ENCODE measurements at regions not wholly inside any gene's neighbourhood (a gene's known extent, or its start where the extent isn't known, plus 50 kb on each side); places are given as distances from the start of the nearest gene placed in this dataset.

DNA sequence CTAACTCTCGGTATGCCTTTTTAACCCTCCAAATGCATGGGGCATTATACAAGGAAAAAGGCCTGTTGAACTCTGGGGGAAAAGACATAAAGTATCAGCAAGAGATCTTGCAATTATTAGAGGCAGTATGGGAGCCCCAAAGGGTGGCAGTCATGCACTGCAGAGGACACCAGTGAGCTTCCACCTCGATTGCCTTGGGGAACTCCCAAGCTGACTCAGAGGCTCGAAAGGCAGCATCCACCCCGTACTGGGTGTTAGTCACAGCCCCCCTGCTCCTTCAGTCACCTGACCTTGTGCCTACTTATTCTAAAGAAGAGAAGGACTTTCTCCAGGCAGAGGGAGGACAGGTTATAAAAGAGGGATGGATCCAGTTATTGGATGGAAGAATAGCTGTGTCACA, 781.4 kb upstream of the TMEM132C start:
- 21 to 41% methylated on average over 4 of the region's 4 CpGs for WGBS, 2 donors
- Histone ChIP-seq H3K9me3 (peaks cover 0 to 5% (median 0%) of the 10 kb centered on the region in 3 donors), H3K27me3 (no peaks in the 10 kb centered on the region), H3K36me3 (no peaks in the 10 kb centered on the region), H3K27ac (no peak overlapping the region), H3K4me1 (no peaks in the 10 kb centered on the region), H3K4me3 (no peak overlapping the region)
- TF ChIP-seq, protein P1, sequence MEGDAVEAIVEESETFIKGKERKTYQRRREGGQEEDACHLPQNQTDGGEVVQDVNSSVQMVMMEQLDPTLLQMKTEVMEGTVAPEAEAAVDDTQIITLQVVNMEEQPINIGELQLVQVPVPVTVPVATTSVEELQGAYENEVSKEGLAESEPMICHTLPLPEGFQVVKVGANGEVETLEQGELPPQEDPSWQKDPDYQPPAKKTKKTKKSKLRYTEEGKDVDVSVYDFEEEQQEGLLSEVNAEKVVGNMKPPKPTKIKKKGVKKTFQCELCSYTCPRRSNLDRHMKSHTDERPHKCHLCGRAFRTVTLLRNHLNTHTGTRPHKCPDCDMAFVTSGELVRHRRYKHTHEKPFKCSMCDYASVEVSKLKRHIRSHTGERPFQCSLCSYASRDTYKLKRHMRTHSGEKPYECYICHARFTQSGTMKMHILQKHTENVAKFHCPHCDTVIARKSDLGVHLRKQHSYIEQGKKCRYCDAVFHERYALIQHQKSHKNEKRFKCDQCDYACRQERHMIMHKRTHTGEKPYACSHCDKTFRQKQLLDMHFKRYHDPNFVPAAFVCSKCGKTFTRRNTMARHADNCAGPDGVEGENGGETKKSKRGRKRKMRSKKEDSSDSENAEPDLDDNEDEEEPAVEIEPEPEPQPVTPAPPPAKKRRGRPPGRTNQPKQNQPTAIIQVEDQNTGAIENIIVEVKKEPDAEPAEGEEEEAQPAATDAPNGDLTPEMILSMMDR (IDR thresholded peaks at IDR 0.05) = no peak
- no peak for TF ChIP-seq POLR2A (IDR thresholded peaks at IDR 0.05)
- DNase-seq = no peak
- intact Hi-C loops (cut with DNase I) = no loop called here

DNA sequence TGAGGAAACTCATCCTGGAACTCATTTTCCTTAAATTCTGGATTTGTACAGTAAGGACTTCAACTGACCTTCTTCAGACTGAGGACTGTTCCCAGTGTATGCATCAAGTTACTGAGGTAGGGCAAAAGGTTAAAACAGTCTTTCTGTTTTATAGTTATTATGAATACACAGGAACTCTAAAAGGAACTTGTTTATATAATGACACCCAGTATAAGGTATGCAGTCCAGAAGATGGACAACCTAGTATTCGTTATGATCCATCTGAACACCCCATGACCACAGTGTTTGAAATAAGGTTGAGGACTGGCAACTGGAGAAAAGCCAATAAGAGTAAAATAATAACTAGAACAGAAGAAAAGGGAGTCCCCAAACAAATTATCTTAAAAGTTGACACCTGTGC, 779.9 kb upstream of the TMEM132C start:
- Histone ChIP-seq H3K4me3 (no peak overlapping the region), H3K27me3 (no peaks in the 10 kb centered on the region), H3K36me3 (no peaks in the 10 kb centered on the region), H3K9me3 (no peaks in the 10 kb centered on the region), H3K4me1 (no peaks in the 10 kb centered on the region), H3K27ac (no peak overlapping the region)
- WGBS, 2 donors = 72 to 75% methylated on average over 1 of the region's 1 CpG
- DNase-seq = no peak
- intact Hi-C loops (cut with DNase I) = no loop called here
- TF ChIP-seq, protein P1 (IDR thresholded peaks at IDR 0.05) = no peak
- no peak for TF ChIP-seq POLR2A (IDR thresholded peaks at IDR 0.05)

DNA sequence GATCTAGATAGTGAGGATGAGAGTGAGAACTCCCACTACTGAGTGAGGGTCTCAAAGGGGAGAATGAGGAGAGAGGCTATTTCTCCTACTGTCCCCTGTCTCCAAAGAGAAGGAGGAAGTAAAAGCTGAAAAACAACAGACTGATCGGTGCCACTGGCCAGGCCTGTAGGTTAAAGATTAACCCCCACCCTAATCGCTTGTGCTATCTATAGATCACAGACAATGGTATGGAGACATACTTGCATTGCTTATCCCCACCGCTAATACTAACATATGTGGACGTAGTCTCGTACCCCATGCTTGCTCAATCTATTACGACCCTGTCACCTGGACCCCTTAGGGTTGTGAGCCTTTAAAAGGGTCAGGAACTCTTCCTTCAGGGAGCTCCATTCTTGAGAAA, 777.9 kb upstream of the TMEM132C start:
- DNase-seq = no peak
- TF ChIP-seq POLR2A (IDR thresholded peaks at IDR 0.05) = no peak
- TF ChIP-seq, protein P1 (IDR thresholded peaks at IDR 0.05) = no peak

DNA sequence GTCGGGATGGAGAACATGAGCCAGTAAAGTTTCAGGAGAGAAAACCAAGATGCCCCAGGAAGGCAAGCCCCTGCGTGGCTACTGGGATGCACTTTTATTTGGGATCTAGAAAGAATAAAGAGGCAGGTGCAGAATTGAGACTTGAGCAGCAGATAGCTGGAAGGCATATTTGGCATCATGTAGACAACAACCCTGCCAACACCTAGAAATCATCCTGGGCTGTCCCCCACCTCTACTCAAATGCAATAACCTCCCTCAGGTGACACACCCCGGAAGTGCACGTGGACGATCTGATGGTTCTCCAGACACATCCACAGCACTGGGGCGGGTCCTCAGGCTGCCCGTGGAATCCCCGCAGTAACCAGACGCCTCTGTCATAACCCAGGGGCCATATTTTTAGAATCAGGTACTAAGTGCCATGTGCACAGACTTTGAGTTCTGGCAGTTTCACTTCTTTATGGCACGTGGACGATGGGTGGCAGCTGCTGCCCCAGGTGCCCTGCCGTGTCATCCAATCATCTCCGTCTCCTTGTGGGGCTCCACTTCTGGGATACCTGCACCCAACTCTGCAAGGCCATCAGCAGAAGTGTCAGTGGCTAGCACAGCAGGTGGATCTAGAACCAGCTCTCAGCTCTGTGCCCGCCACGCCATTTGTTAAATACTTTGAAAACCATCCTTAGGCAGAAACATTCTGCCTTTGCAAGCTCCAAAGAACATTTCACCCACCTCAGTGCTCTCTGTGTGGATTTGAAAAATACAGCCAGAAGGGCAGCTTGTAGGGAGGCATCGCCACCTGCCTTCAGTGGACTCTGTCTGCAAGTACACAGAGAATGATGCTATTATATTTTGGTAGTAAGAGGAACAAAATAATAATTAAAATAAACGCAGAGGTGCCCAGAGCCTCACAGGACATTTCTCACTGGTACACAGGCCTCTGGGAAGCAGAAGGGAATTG, 771.7 kb upstream of the TMEM132C start:
- no peak overlapping the region for H3K4me3 ChIP-seq
- H3K27me3 ChIP-seq = no peaks in the 10 kb centered on the region
- H3K9me3 ChIP-seq = no peaks in the 10 kb centered on the region
- intact Hi-C loops (cut with DNase I) = no loop called here
- 84 to 89% methylated on average over 12 to 13 of the region's 17 CpGs for WGBS, 2 donors
- TF ChIP-seq POLR2A (IDR thresholded peaks at IDR 0.05) = no peak
- TF ChIP-seq, protein P1 (IDR thresholded peaks at IDR 0.05) = no peak
- H3K27ac ChIP-seq = no peak overlapping the region
- no peaks in the 10 kb centered on the region for H3K4me1 ChIP-seq
- DNase-seq = no peak
- H3K36me3 ChIP-seq = no peaks in the 10 kb centered on the region

More for the DNA sequence above, 777.9 kb upstream of the TMEM132C start:
- Histone ChIP-seq H3K9me3 (no peaks in the 10 kb centered on the region), H3K4me1 (no peaks in the 10 kb centered on the region), H3K27me3 (no peaks in the 10 kb centered on the region), H3K27ac (no peak overlapping the region), H3K4me3 (no peak overlapping the region), H3K36me3 (no peaks in the 10 kb centered on the region)
- 43 to 44% methylated on average over 6 of the region's 6 CpGs for WGBS, 2 donors
- intact Hi-C loops (cut with DNase I) = no loop called here

DNA sequence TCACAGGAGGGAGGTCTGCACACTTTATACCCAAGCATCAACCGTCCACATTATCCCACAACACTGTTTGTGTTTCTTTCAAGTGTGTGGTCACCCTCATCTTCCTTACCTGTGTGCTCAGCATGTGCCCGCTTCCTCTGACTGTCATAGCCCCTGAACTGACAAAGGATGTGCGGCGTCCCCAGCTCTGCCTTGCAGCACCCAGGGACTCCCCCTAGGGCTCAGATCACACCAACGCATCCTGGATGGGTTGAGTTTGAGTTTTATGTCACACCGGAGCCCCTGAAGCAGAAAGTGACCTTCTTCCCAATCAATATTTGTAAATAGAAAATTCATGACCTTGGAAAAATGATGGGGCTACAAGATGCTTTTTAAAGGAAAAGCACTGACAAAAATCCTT, 770.7 kb upstream of the TMEM132C start:
- Histone ChIP-seq H3K27ac (no peak overlapping the region), H3K36me3 (no peaks in the 10 kb centered on the region), H3K4me3 (no peak overlapping the region), H3K27me3 (no peaks in the 10 kb centered on the region), H3K9me3 (no peaks in the 10 kb centered on the region), H3K4me1 (no peaks in the 10 kb centered on the region)
- intact Hi-C loops (cut with DNase I) = no loop called here
- WGBS, 2 donors = 49 to 60% methylated on average over 4 to 6 of the region's 6 CpGs
- TF ChIP-seq, protein P1 (IDR thresholded peaks at IDR 0.05) = no peak
- no peak for TF ChIP-seq POLR2A (IDR thresholded peaks at IDR 0.05)
- no peak for DNase-seq
